GM18505 (cell line): ENCODE measurements at regions not wholly inside any gene's neighbourhood (a gene's known extent, or its start where the extent isn't known, plus 50 kb on each side); places are given as distances from the start of the nearest gene placed in this dataset.
A peak's percentile ranks its signal among the peaks of the same experiment; 100 is the strongest.
"Not testable (repeated sequence)": the region's sequence is repeated elsewhere in the genome, so short reads cannot be mapped to it uniquely, and the experiment has no call there.

Experiments
- ATAC-seq: cut with Tn5 transposase; IDR thresholded peaks from one replicate; pipeline ENCODE4 v1.9.1; 2021; ENCODE audit not compliant: unreplicated experiment

DNA sequence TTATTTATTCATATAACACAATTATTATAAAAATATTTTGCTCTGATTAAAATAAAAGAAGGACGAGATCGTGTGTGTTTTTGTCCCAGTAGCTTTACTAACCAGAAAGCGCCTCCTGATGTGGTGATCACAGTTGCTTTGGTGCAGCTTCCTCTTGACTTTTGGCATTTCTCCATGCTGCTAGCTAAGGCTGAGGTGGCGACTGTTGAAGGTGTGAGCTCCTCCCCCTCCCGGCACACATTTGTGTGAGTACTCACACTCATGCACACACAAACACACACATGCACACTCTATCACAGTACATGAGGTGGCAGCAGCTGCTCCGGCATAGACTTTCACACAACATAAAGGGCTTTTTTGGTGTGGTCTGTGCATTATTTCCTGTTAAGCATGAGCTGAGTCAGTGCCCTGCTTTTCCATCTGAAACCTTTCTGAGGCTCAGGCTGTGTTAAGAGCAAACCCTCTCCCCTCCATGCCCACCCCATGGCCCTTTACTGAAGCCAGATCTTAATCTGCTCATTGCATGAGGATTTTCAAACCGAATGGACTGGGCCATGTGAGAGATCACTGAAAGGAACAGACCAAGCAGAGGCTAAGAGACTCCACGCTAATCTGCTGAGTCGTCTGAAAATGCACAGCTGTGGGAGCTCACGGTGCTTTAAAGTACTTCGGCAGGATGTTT, 53.3 kb downstream of the FOXD4L1 start:
- peak; percentile 87 for ATAC-seq

DNA sequence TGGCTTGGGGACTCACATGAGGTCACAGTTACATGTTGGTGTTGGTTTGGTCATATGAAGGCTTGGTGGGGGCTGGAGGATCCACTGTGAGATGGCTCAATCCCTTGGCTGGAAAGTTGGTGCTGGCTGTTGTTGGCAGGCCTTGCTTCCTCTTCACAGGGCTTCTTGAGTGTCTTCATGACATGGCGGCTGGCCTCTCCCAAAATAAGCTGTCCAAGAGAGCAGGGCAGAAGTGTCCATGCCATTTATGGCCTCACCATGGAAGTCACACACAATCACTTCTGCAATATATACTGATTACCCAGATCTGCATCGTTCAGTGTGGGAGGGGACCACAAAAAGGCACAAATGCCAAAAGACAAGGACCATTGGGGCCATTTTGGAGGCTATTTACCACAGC, 61.4 kb downstream of the FOXD4L1 start:
- not testable (repeated sequence) for ATAC-seq

DNA sequence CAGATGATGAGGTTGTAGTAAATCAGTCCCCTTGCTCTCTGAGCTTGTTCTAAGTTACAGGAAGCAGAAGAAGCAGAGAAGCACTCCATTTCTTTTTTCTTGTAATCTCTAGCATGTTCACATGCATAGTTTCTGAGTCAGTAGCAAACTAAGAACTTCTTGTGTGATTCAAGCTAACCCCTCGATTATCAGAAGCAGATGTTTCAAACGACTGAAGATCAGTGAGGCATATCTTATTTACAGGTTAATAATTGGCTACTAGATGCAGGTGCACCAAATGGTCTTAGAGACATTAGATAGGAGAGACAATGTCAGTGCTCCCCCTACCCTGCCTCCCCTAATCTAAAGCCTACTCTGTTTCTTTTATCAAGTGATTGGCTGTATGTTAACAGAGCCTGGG, 64.2 kb downstream of the FOXD4L1 start:
- peak; percentile 86 for ATAC-seq

DNA sequence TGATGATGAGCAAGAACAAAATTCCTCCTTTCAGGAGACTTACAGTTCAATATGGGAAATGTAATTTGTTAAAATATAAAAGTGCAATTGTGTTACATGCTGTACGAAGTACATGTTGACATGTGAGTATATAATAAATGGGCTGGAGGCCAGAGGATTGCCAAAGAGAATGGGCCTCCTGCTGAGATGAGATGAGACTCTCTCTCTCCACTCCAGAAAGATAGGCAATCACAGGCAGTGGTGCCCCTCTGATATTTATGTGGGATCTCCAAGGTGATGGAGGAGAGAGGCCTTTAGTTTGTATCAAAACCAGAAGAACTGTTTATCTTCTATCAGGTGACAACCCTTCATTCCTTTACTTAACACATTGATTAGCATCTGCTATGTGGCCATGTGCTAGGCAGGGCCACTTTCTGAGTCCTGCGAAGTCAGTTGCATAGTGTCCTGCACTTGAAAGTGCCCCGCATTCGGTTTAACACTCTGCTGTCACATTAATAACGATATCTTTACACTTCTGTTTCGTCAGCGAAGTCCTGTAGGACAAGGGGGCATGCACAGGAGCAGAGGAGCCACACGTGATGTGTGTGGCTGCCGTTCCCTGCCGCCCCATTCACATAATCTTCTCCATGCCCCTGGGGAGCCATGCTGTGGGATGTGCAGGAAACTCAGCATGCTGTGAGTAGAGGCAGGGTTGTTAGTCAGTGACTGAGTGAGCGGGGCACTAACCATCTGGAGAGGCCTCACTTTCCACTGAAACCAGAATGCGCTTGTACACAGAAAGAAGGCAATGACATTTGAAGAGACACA, 60.2 kb upstream of the RABL2A start:
- ATAC-seq: not testable (repeated sequence)

DNA sequence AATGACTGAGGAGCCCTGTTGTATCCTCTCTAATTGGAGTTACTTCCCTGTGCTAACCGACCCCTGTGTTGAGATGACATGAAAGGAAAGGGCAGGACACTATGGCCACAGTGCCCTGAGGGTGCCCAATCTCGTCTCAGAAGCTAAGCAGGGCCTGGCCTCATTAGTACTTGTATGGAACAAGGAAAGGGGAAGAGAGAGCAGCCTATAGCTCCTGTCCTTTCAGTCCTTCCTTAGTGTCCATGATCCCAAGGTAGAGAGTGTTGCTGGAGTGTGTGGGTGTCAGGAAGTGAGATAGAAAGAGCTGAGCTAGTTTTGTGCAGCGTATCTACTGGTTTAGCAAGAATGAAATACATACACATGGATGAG, 59.6 kb upstream of the RABL2A start:
- ATAC-seq: not testable (repeated sequence)

DNA sequence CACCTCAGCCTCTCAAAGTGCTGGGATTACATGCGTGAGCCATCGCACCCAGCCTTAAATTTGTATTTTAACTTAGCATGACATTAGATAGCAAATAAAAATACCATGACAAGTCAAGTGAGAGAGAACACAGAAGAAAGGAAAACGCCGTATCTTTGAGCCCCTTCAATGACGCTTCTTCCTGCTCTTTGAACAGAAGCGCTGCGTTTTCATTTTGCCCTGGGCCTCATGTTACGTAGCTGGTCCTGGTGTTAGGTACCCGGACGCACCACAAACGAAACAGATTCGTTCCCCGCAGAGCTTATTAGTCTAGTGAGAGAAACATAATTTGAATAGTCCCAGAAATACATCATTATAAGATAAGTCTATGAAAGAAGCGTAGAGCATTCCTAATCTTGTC, 58.8 kb upstream of the RABL2A start:
- not testable (repeated sequence) for ATAC-seq

DNA sequence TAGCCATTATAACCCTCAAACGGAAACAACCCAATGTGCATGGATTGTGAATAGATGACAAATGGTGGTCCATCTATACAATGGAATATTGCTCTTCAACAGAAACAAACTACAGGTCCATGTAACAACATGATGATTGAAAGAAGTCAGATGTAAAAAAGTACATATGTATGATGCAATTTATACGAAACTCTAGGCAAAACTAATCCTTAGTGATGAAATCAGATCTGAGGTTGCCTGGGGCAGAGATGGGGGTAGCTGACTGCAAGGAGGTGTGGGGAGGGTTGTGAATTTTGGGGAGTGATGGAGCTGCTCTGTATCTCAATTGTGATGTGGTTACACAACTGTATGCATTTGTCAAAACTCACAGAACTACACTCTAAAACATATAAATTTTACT, 57.0 kb upstream of the RABL2A start:
- ATAC-seq: not testable (repeated sequence)

DNA sequence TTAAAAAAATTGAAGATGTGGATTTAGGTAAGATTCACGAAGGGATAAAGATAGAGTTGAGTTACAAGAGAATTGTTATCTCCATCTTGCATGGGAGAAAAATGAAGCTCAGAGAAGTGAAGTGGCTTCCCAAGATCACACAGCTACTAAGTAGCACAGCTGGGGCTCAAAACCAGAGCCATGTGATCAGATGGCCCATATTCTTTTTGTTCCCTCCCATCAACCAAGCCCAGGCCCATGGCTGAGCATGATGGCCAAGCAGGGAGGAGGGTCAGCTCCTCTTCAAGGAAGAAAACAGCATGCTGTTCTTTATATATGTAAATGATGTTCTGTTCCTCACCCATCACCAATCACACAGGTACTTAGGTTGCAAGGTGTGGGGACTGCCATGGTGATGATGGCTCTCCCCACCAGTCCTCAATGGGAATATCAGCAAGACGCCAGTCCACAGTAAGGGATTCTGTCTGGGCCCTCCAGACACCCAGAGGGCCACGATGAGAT, 56.5 kb upstream of the RABL2A start:
- ATAC-seq: not testable (repeated sequence)

DNA sequence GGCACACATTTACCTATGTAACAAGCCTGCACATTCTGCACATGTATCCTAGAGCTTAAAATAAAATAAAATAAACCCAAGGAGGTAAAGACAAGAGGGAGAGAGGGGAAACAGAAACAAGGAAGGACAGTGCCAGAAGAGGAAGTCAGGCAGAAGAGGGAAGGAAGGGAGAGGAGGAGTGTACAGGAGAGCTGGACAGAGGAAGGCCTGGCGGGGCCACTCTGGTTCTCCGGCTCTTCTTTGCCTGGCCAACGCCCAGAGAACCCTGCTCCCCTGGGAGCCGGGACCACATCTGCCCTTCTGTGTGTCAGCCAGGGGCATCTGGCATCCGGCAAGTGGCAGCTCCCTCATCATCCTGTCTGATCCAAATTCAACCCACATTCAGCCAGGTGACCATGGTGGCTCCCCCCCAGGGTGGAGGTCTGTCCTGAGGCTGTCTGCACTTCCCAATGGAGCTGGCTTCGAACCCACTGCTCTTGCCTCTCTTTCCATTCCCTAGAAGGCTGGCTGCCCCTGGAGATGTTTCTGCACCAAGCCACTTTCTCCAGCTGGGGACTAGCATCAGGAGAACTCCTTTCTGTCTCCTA, 55.5 kb upstream of the RABL2A start:
- not testable (repeated sequence) for ATAC-seq

DNA sequence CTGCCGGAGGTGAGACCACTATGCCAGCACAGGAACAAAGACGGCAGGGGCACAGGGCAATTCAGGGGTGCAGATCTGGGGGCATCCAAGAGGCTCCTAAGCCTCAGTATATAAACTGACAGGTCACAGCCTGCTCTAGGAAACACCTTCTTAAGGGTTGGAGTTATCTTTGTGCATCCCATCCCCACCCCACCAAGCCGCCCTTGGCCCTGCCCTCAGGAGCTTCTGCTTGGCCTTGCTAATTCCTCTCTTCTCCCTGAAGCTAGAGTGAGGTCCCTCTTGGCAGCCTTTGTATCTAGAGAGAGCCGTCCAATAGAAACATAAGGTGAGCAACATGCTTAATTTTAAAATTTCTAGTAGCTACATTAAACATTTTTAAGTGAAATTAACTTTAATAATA, 51.3 kb upstream of the RABL2A start:
- ATAC-seq: not testable (repeated sequence)

DNA sequence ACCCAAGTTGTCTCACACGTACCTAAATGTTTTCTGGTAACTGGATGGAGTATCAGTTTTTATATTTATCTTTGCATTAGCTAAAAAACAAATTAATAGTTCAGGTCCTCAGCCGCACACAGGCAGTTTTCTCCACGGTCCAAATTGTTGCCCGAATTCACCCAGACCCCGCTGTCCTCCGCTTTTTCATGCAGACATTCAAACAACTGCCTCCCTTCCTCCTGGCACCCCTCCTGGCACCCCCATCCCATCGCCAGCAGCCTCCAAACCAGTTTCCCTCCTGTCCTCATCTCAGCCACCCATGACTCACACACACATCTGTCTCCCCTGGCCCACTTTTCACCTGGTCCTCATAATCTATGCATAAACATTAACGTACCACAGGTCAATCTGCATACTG, 50.7 kb upstream of the RABL2A start:
- not testable (repeated sequence) for ATAC-seq
